Fibroblast of peridontal ligament (primary cell): ENCODE measurements at regions not wholly inside any gene's neighbourhood (a gene's known extent, or its start where the extent isn't known, plus 50 kb on each side); places are given as distances from the start of the nearest gene placed in this dataset.

Experiments used
- DNase-seq: peaks from one replicate; pipeline ENCODE4 v3.0.0-alpha.2; 2010; ENCODE audit errors: extremely low read depth

- no peak for DNase-seq
Observed at GRCh38 chr9:118736406-118736805, 632.8 kb downstream of the BRINP1 start.

GRCh38 chr9:118751077-118751847 lies 618.0 kb downstream of the BRINP1 start:
- no peak for DNase-seq

GRCh38 chr9:118751848-118752223 lies 617.4 kb downstream of the BRINP1 start:
- DNase-seq, result no peak

- DNase-seq, result no peak
Observed at GRCh38 chr9:118761016-118761790, 608.0 kb downstream of the BRINP1 start.

GRCh38 chr9:118767571-118767970 lies 601.7 kb downstream of the BRINP1 start:
- DNase-seq, result no peak

- DNase-seq, result no peak
Observed at GRCh38 chr9:118782790-118783463, 586.3 kb downstream of the BRINP1 start.

- DNase-seq, result no peak
Observed at GRCh38 chr9:118784033-118784432, 585.2 kb downstream of the BRINP1 start.

GRCh38 chr9:118785456-118785855 lies 583.8 kb downstream of the BRINP1 start:
- no peak for DNase-seq

GRCh38 chr9:118786877-118787276 lies 582.4 kb downstream of the BRINP1 start:
- DNase-seq, result no peak

GRCh38 chr9:118809160-118809625 lies 560.0 kb downstream of the BRINP1 start:
- DNase-seq, result no peak

- peak; percentile 0 for DNase-seq
Observed at GRCh38 chr9:118829334-118829733, 539.9 kb downstream of the BRINP1 start.

GRCh38 chr9:118832371-118832770 lies 536.9 kb downstream of the BRINP1 start:
- no peak for DNase-seq

- DNase-seq, result no peak
Observed at GRCh38 chr9:118836891-118837290, 532.3 kb downstream of the BRINP1 start.

- no peak for DNase-seq
Observed at GRCh38 chr9:118871531-118871930, 497.7 kb downstream of the BRINP1 start.

GRCh38 chr9:118882684-118883083 lies 486.6 kb downstream of the BRINP1 start:
- no peak for DNase-seq

GRCh38 chr9:118883411-118883810 lies 485.8 kb downstream of the BRINP1 start:
- no peak for DNase-seq

- DNase-seq, result no peak
Observed at GRCh38 chr9:118891213-118891612, 478.0 kb downstream of the BRINP1 start.

- no peak for DNase-seq
Observed at GRCh38 chr9:118896324-118897000, 472.8 kb downstream of the BRINP1 start.

- no peak for DNase-seq
Observed at GRCh38 chr9:118918180-118918579, 451.1 kb downstream of the BRINP1 start.

GRCh38 chr9:118928722-118929121 lies 440.5 kb downstream of the BRINP1 start:
- DNase-seq, result no peak

GRCh38 chr9:118929287-118929686 lies 439.9 kb downstream of the BRINP1 start:
- peak; percentile 61 for DNase-seq

- DNase-seq, result no peak
Observed at GRCh38 chr9:118931941-118932340, 437.3 kb downstream of the BRINP1 start.
